HG03139 (cell line): ENCODE measurements at regions not wholly inside any gene's neighbourhood (a gene's known extent, or its start where the extent isn't known, plus 50 kb on each side); places are given as distances from the start of the nearest gene placed in this dataset.

Experiments
- ATAC-seq: cut with Tn5 transposase; IDR thresholded peaks from one replicate; pipeline ENCODE4 v1.9.1; 2021; ENCODE audit not compliant: unreplicated experiment

- no peak for ATAC-seq
These were observed 600.4 kb upstream of the KLHL29 start for GRCh38 chr2:22784566-22784965.

- ATAC-seq: no peak
These were observed 598.2 kb upstream of the KLHL29 start for GRCh38 chr2:22786817-22787216.

GRCh38 chr2:22787745-22788144 is 597.2 kb upstream of the KLHL29 start:
- ATAC-seq: no peak

- ATAC-seq: no peak
These were observed 596.1 kb upstream of the KLHL29 start for GRCh38 chr2:22788749-22789327.

- no peak for ATAC-seq
These were observed 589.6 kb upstream of the KLHL29 start for GRCh38 chr2:22795287-22795866.

- no peak for ATAC-seq
These were observed 586.6 kb upstream of the KLHL29 start for GRCh38 chr2:22798386-22798785.

- no peak for ATAC-seq
These were observed 584.6 kb upstream of the KLHL29 start for GRCh38 chr2:22800412-22800811.

- ATAC-seq: no peak
These were observed 583.9 kb upstream of the KLHL29 start for GRCh38 chr2:22801071-22801470.

- no peak for ATAC-seq
These were observed 583.0 kb upstream of the KLHL29 start for GRCh38 chr2:22801970-22802369.

- no peak for ATAC-seq
These were observed 577.1 kb upstream of the KLHL29 start for GRCh38 chr2:22807872-22808271.

GRCh38 chr2:22810602-22811001 is 574.4 kb upstream of the KLHL29 start:
- no peak for ATAC-seq

- no peak for ATAC-seq
These were observed 572.8 kb upstream of the KLHL29 start for GRCh38 chr2:22812065-22812680.

GRCh38 chr2:22817197-22817596 is 567.8 kb upstream of the KLHL29 start:
- no peak for ATAC-seq

- no peak for ATAC-seq
These were observed 563.5 kb upstream of the KLHL29 start for GRCh38 chr2:22821458-22821857.

- ATAC-seq: no peak
These were observed 562.1 kb upstream of the KLHL29 start for GRCh38 chr2:22822835-22823234.

GRCh38 chr2:22824618-22825017 is 560.4 kb upstream of the KLHL29 start:
- ATAC-seq: no peak

- ATAC-seq: no peak
These were observed 558.3 kb upstream of the KLHL29 start for GRCh38 chr2:22826703-22827102.

GRCh38 chr2:22829791-22830190 is 555.2 kb upstream of the KLHL29 start:
- no peak for ATAC-seq

- no peak for ATAC-seq
These were observed 552.8 kb upstream of the KLHL29 start for GRCh38 chr2:22832196-22832595.

GRCh38 chr2:22838461-22838860 is 546.5 kb upstream of the KLHL29 start:
- ATAC-seq: no peak

GRCh38 chr2:22842205-22842869 is 542.6 kb upstream of the KLHL29 start:
- ATAC-seq: no peak

GRCh38 chr2:22843919-22844537 is 541.0 kb upstream of the KLHL29 start:
- no peak for ATAC-seq
